Right lobe of liver (tissue), 6 donors: ENCODE measurements at regions not wholly inside any gene's neighbourhood (a gene's known extent, or its start where the extent isn't known, plus 50 kb on each side); places are given as distances from the start of the nearest gene placed in this dataset.

ENCODE experiments used
- ATAC-seq, 4 donors: fragments of 200-7000 bp; cut with Tn5 transposase; one replicate each; pipeline ENCODE4 v1.9.1; 2020; ENCODE audit warnings: mild to moderate bottlenecking in 4 of 4, moderate library complexity in 4 of 4
- DNase-seq, 3 donors: peaks; one replicate each; pipeline ENCODE4 v3.0.0-alpha.2; 2020
- H3K27ac ChIP-seq, 3 donors: fragments of 200-600 bp; one replicate each; pipeline ENCODE4 v1.8.0; 2022
- H3K27me3 ChIP-seq, 2 donors: fragments of 200-600 bp; one replicate each; pipeline ENCODE4 v1.8.0; 2022
- H3K36me3 ChIP-seq, 4 donors: fragments of 200-600 bp; sonication (generic) in 1 of 4; one replicate each; pipeline versions ENCODE4 v1.5.1 to v1.8.0; 2017 to 2022; ENCODE audit warnings: control low read depth in 1 of 4
- H3K4me1 ChIP-seq, 4 donors: fragments of 200-600 bp; sonication (generic) in 1 of 4; one replicate each; pipeline versions ENCODE4 v1.5.1 to v1.8.0; 2017 to 2022; ENCODE audit warnings: control low read depth in 1 of 4
- H3K4me3 ChIP-seq, 3 donors: fragments of 200-600 bp; one replicate each; pipeline ENCODE4 v1.8.0; 2022
- H3K9me3 ChIP-seq, 4 donors: fragments of 200-600 bp; sonication (generic) in 1 of 4; one replicate each; pipeline versions ENCODE4 v1.5.1 to v1.8.0; 2017 to 2022; ENCODE audit warnings: control low read depth in 1 of 4
- POLR2A ChIP-seq: fragments of 450-650 bp; IDR thresholded peaks from one replicate; pipeline ENCODE4 v1.6.1; 2017; ENCODE audit warnings: antibody characterized with exemption, mild to moderate bottlenecking
- WGBS: methylation state at CpG from one replicate; pipeline ENCODE4 v1.1.6; 2018; ENCODE audit warnings: low coverage, low lambda C conversion rate; ENCODE audit not compliant: insufficient coverage; ENCODE audit errors: missing lambda C conversion rate; 5-methylcytosine and 5-hydroxymethylcytosine counted together
- intact Hi-C, 2 donors: fragments of 100-400 bp; cut with DNase I; formaldehyde crosslinking; loops; one replicate each; pipeline versions ENCODE4 v1.11.2 to v1.14.1; 2022
- TF ChIP-seq, protein P1 (sequence below), 4 donors: fragments of 200-600 bp in 3 of 4; fragments of 450-650 bp in 1 of 4; IDR thresholded peaks; one replicate each; pipeline versions ENCODE4 v1.5.1 to v1.8.0; 2016 to 2022; ENCODE audit warnings: antibody characterized with exemption in 4 of 4, mild to moderate bottlenecking in 2 of 4
- donor health status: DM: no; HTN: yes; CAD: no.
- donor health status: DM: no; HTN: no; CAD: no.
- donor health status: DM: no; HTN: no; CAD: no.
- donor health status: DM: no; HTN: yes; CAD: no.
- donor health status: DM: no; HTN: yes; CAD: no.

- Histone ChIP-seq H3K27me3 (no peaks in the 10 kb centered on the region), H3K9me3 (no peaks in the 10 kb centered on the region), H3K4me1 (no peaks in the 10 kb centered on the region), H3K36me3 (no peaks in the 10 kb centered on the region), H3K4me3 (no peak overlapping the region), H3K27ac (no peak overlapping the region)
- TF ChIP-seq POLR2A = no peak
- TF ChIP-seq, protein P1, sequence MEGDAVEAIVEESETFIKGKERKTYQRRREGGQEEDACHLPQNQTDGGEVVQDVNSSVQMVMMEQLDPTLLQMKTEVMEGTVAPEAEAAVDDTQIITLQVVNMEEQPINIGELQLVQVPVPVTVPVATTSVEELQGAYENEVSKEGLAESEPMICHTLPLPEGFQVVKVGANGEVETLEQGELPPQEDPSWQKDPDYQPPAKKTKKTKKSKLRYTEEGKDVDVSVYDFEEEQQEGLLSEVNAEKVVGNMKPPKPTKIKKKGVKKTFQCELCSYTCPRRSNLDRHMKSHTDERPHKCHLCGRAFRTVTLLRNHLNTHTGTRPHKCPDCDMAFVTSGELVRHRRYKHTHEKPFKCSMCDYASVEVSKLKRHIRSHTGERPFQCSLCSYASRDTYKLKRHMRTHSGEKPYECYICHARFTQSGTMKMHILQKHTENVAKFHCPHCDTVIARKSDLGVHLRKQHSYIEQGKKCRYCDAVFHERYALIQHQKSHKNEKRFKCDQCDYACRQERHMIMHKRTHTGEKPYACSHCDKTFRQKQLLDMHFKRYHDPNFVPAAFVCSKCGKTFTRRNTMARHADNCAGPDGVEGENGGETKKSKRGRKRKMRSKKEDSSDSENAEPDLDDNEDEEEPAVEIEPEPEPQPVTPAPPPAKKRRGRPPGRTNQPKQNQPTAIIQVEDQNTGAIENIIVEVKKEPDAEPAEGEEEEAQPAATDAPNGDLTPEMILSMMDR (IDR thresholded peaks at IDR 0.05) = no peak
- intact Hi-C loops = no loop called here
- peak in 1 of 4 donors; percentile 17 for ATAC-seq
- no peak for DNase-seq
- no CpG with 5 or more reads among the region's 2 CpGs for WGBS
Measured at GRCh38 chr1:199218065-199218464, 579.2 kb downstream of the PTPRC start.

GRCh38 chr1:199218533-199218932 lies 579.7 kb downstream of the PTPRC start:
- H3K36me3 ChIP-seq = no peaks in the 10 kb centered on the region
- peak in 1 of 4 donors; percentile 28 for ATAC-seq
- no peak for DNase-seq

DNA sequence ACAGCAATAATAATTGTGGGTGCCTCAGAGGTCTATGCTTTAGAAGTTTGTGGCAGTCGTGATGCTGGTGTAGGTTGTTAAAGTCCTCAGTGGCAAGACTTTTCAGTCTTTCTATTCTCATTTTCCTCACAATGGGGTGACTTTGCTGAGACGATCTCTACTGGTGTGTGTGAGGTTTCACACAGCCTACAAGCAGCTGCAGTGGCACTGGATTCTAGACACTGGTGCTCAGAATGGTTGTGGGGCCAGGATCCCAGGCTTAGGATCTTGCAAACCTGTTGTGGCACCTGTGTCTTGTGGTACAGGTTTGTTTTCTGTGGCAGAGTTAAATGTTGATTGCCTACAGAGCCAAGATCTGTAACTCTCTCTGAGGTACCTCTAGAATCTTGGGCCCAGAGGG lies 581.2 kb downstream of the PTPRC start:
- intact Hi-C loops = no loop called here
- 40% methylated on average over 2 of the region's 2 CpGs for WGBS
- Histone ChIP-seq H3K9me3 (no peaks in the 10 kb centered on the region), H3K4me1 (no peaks in the 10 kb centered on the region), H3K4me3 (no peak overlapping the region), H3K27ac (no peak overlapping the region), H3K27me3 (no peaks in the 10 kb centered on the region), H3K36me3 (no peaks in the 10 kb centered on the region)
- TF ChIP-seq, protein P1 (IDR thresholded peaks at IDR 0.05) = no peak
- no peak for TF ChIP-seq POLR2A
- no peak for DNase-seq
- ATAC-seq = no peak

More at GRCh38 chr1:199218533-199218932, 579.7 kb downstream of the PTPRC start:
- H3K27me3 ChIP-seq = no peaks in the 10 kb centered on the region
- H3K4me1 ChIP-seq = no peaks in the 10 kb centered on the region
- no peak for TF ChIP-seq POLR2A
- TF ChIP-seq, protein P1 (IDR thresholded peaks at IDR 0.05) = no peak
- no peak overlapping the region for H3K27ac ChIP-seq
- H3K4me3 ChIP-seq = no peak overlapping the region
- no peaks in the 10 kb centered on the region for H3K9me3 ChIP-seq
- intact Hi-C loops = no loop called here
- WGBS = no CpG with 5 or more reads among the region's 2 CpGs

- no peak overlapping the region for H3K4me3 ChIP-seq
- ATAC-seq (peak in 1 of 4 donors; percentile 23), DNase-seq (no peak)
- H3K4me1 ChIP-seq = no peaks in the 10 kb centered on the region
- H3K27me3 ChIP-seq = no peaks in the 10 kb centered on the region
- intact Hi-C loops = no loop called here
- no peak for TF ChIP-seq POLR2A
- TF ChIP-seq, protein P1 (IDR thresholded peaks at IDR 0.05) = no peak
- H3K36me3 ChIP-seq = no peaks in the 10 kb centered on the region
- H3K27ac ChIP-seq = no peak overlapping the region
- H3K9me3 ChIP-seq = no peaks in the 10 kb centered on the region
- no CpG with 5 or more reads among the region's 4 CpGs for WGBS
Measured at GRCh38 chr1:199221371-199222150, 582.7 kb downstream of the PTPRC start.
